Trophoblast cell (in vitro differentiated cells and primary cell): ENCODE measurements at regions not wholly inside any gene's neighbourhood (a gene's known extent, or its start where the extent isn't known, plus 50 kb on each side); places are given as distances from the start of the nearest gene placed in this dataset.

Experiments
- DNase-seq, 2 donors: peaks; one replicate each; pipeline ENCODE4 v3.0.0-alpha.2; 2016
- H2AFZ ChIP-seq: 2 replicates; pipeline ENCODE4 v1.6.1; 2013; ENCODE audit warnings: low read length, moderate library complexity, mild to moderate bottlenecking; ENCODE audit not compliant: insufficient read depth, poor library complexity
- H2AK5ac ChIP-seq: 2 replicates; pipeline ENCODE4 v1.6.1; 2013; ENCODE audit warnings: mild to moderate bottlenecking, low read length
- H2BK120ac ChIP-seq: 2 replicates; pipeline ENCODE4 v1.6.1; 2013; ENCODE audit warnings: low read length, mild to moderate bottlenecking, moderate library complexity; ENCODE audit not compliant: insufficient read depth, poor library complexity
- H2BK12ac ChIP-seq: 2 replicates; pipeline ENCODE4 v1.6.1; 2013; ENCODE audit warnings: mild to moderate bottlenecking, low read length, moderate library complexity
- H2BK5ac ChIP-seq: 2 replicates; pipeline ENCODE4 v1.6.1; 2013; ENCODE audit warnings: low read length, low read depth, moderate library complexity, mild to moderate bottlenecking; ENCODE audit not compliant: poor library complexity
- H3K14ac ChIP-seq: 2 replicates; pipeline ENCODE4 v1.6.1; 2013; ENCODE audit warnings: mild to moderate bottlenecking, low read length
- H3K18ac ChIP-seq: 2 replicates; pipeline ENCODE4 v1.6.1; 2013; ENCODE audit warnings: mild to moderate bottlenecking, low read length
- H3K23ac ChIP-seq: 2 replicates; pipeline ENCODE4 v1.6.1; 2013; ENCODE audit warnings: low read length
- H3K27ac ChIP-seq: 2 replicates; pipeline ENCODE4 v1.5.1; 2013; ENCODE audit warnings: low read depth, mild to moderate bottlenecking, inconsistent platforms, low read length, moderate library complexity
- H3K27me3 ChIP-seq: 2 replicates; pipeline ENCODE4 v1.6.1; 2013; ENCODE audit warnings: inconsistent platforms, mild to moderate bottlenecking, low read length, moderate library complexity; ENCODE audit not compliant: insufficient read depth
- H3K36me3 ChIP-seq, 2 experiments: 1 replicate in 1 of 2; 2 replicates in 1 of 2; pipeline ENCODE4 v1.6.1; 2013; ENCODE audit warnings: low read length in 2 of 2, mild to moderate bottlenecking in 2 of 2, moderate library complexity in 1 of 2; ENCODE audit not compliant: insufficient read depth in 2 of 2, control insufficient read depth in 1 of 2
- H3K4ac ChIP-seq: 2 replicates; pipeline ENCODE4 v1.6.1; 2013; ENCODE audit warnings: low read depth, mild to moderate bottlenecking, low read length, moderate library complexity
- H3K4me1 ChIP-seq, 2 experiments: 1 replicate in 1 of 2; 2 replicates in 1 of 2; pipeline ENCODE4 v1.6.1; 2013; ENCODE audit warnings: low read length in 2 of 2, mild to moderate bottlenecking in 2 of 2, moderate library complexity in 1 of 2; ENCODE audit not compliant: insufficient read depth in 2 of 2, control insufficient read depth in 1 of 2
- H3K4me2 ChIP-seq: 2 replicates; pipeline ENCODE4 v1.6.1; 2013; ENCODE audit warnings: inconsistent platforms, mild to moderate bottlenecking, low read length, moderate library complexity
- H3K4me3 ChIP-seq: 2 replicates; pipeline ENCODE4 v1.5.1; 2013; ENCODE audit warnings: mild to moderate bottlenecking, low read depth, low read length, inconsistent platforms
- H3K79me1 ChIP-seq: one replicate; pipeline ENCODE4 v1.6.1; 2013; ENCODE audit warnings: low read length
- H3K79me2 ChIP-seq: 2 replicates; pipeline ENCODE4 v1.6.1; 2013; ENCODE audit warnings: low read length, mild to moderate bottlenecking; ENCODE audit not compliant: control insufficient read depth, insufficient read depth, poor library complexity
- H3K9ac ChIP-seq: 2 replicates; pipeline ENCODE4 v1.6.1; 2013; ENCODE audit warnings: mild to moderate bottlenecking, low read length
- H3K9me3 ChIP-seq: 2 replicates; pipeline ENCODE4 v1.6.1; 2013; ENCODE audit warnings: low read depth, mild to moderate bottlenecking, control low read depth, inconsistent platforms, low read length; ENCODE audit not compliant: insufficient read depth
- H4K12ac ChIP-seq: 2 replicates; pipeline ENCODE4 v1.6.1; 2013; ENCODE audit warnings: low read depth, mild to moderate bottlenecking, low read length, moderate library complexity
- H4K8ac ChIP-seq: 2 replicates; pipeline ENCODE4 v1.6.1; 2013; ENCODE audit warnings: low read depth, mild to moderate bottlenecking, low read length, moderate library complexity
- H4K91ac ChIP-seq: one replicate; pipeline ENCODE4 v1.6.1; 2013; ENCODE audit warnings: low read depth, mild to moderate bottlenecking, low read length, moderate library complexity
- whole genome bisulfite sequencing: extraction: QIAGEN DNeasy Blood & Tissue Kit; methylation state at CpG from one replicate; pipeline ENCODE4 v1.1.7; 2013; ENCODE audit warnings: missing lambda C conversion rate; ENCODE audit not compliant: insufficient read length, insufficient coverage; ENCODE audit errors: extremely low coverage; 5-methylcytosine and 5-hydroxymethylcytosine counted together

GRCh38 chr20:12687476-12687875 lies 321.3 kb upstream of the SPTLC3 start:
- H3K4ac ChIP-seq, result no peak overlapping the region
- no peaks in the 10 kb centered on the region for H3K79me1 ChIP-seq
- no peak overlapping the region for H4K12ac ChIP-seq
- no peak overlapping the region for H3K14ac ChIP-seq
- H3K36me3 ChIP-seq, result no peaks in the 10 kb centered on the region
- no peak overlapping the region for H2AFZ ChIP-seq
- no peak overlapping the region for H4K91ac ChIP-seq
- no peak overlapping the region for H3K9ac ChIP-seq
- H2BK120ac ChIP-seq, result no peak overlapping the region
- H3K23ac ChIP-seq, result no peak overlapping the region
- no peak overlapping the region for H3K27ac ChIP-seq
- no peak overlapping the region for H2AK5ac ChIP-seq
- no peak for DNase-seq
- no peak overlapping the region for H2BK12ac ChIP-seq
- H2BK5ac ChIP-seq, result no peak overlapping the region
- no peak overlapping the region for H3K4me2 ChIP-seq
- no peaks in the 10 kb centered on the region for H3K27me3 ChIP-seq
- H3K79me2 ChIP-seq, result no peaks in the 10 kb centered on the region
- no peaks in the 10 kb centered on the region for H3K9me3 ChIP-seq
- H3K4me1 ChIP-seq, result peaks cover 0 to 1% of the 10 kb centered on the region in 2 experiments
- H3K18ac ChIP-seq, result no peak overlapping the region
- H3K4me3 ChIP-seq, result no peak overlapping the region
- WGBS, result no CpG with 5 or more reads among the region's 4 CpGs
- no peak overlapping the region for H4K8ac ChIP-seq

GRCh38 chr20:12695937-12696336 lies 312.8 kb upstream of the SPTLC3 start:
- no peak overlapping the region for H3K4ac ChIP-seq
- H3K27ac ChIP-seq, result no peak overlapping the region
- H3K4me1 ChIP-seq, result no peaks in the 10 kb centered on the region
- no peak overlapping the region for H3K4me3 ChIP-seq
- H3K9ac ChIP-seq, result no peak overlapping the region
- H3K27me3 ChIP-seq, result no peaks in the 10 kb centered on the region
- H3K36me3 ChIP-seq, result no peaks in the 10 kb centered on the region
- H4K91ac ChIP-seq, result no peak overlapping the region
- no peak overlapping the region for H3K18ac ChIP-seq
- H3K23ac ChIP-seq, result no peak overlapping the region
- no peaks in the 10 kb centered on the region for H3K9me3 ChIP-seq
- no peak overlapping the region for H2BK120ac ChIP-seq
- no peak overlapping the region for H2AK5ac ChIP-seq
- no peak overlapping the region for H2BK12ac ChIP-seq
- H4K12ac ChIP-seq, result no peak overlapping the region
- no peak overlapping the region for H3K4me2 ChIP-seq
- no peak for DNase-seq
- no peaks in the 10 kb centered on the region for H3K79me1 ChIP-seq
- no peak overlapping the region for H2AFZ ChIP-seq
- WGBS, result no CpG with 5 or more reads among the region's 3 CpGs
- no peaks in the 10 kb centered on the region for H3K79me2 ChIP-seq
- H3K14ac ChIP-seq, result no peak overlapping the region
- H4K8ac ChIP-seq, result no peak overlapping the region
- H2BK5ac ChIP-seq, result no peak overlapping the region

DNA sequence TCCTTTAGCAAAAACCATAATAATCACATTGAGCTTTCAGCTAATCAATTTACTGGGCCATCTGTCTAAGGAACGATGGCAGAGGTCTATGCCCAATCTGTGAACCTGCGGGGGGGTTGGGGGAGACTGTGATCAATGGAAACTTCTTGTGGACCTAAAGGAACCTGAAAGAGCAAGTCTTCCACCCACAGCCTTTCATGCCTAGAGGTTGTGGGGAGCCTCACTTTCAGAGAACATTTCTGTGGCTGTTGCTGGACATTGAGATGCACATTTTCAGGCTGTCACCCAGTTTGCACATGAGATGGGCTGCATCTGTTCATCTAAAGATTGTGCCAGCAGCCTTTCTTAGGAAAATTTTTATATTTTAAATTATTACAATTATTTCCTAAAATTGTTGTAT lies 310.0 kb upstream of the SPTLC3 start:
- Histone ChIP-seq H3K79me1 (no peaks in the 10 kb centered on the region), H2BK120ac (no peak overlapping the region), H3K4me1 (no peaks in the 10 kb centered on the region), H3K27me3 (no peaks in the 10 kb centered on the region), H4K91ac (no peak overlapping the region), H3K27ac (no peak overlapping the region), H3K9me3 (no peaks in the 10 kb centered on the region), H2BK12ac (no peak overlapping the region), H2AFZ (no peak overlapping the region), H2BK5ac (no peak overlapping the region), H3K36me3 (no peaks in the 10 kb centered on the region), H3K18ac (no peak overlapping the region), H3K79me2 (no peaks in the 10 kb centered on the region), H4K8ac (no peak overlapping the region), H2AK5ac (no peak overlapping the region), H3K4me2 (no peak overlapping the region), H3K4me3 (no peak overlapping the region), H4K12ac (no peak overlapping the region), H3K9ac (no peak overlapping the region), H3K14ac (no peak overlapping the region), H3K4ac (no peak overlapping the region), H3K23ac (no peak overlapping the region)
- no CpG with 5 or more reads among the region's 2 CpGs for WGBS
- DNase-seq, result no peak

DNA sequence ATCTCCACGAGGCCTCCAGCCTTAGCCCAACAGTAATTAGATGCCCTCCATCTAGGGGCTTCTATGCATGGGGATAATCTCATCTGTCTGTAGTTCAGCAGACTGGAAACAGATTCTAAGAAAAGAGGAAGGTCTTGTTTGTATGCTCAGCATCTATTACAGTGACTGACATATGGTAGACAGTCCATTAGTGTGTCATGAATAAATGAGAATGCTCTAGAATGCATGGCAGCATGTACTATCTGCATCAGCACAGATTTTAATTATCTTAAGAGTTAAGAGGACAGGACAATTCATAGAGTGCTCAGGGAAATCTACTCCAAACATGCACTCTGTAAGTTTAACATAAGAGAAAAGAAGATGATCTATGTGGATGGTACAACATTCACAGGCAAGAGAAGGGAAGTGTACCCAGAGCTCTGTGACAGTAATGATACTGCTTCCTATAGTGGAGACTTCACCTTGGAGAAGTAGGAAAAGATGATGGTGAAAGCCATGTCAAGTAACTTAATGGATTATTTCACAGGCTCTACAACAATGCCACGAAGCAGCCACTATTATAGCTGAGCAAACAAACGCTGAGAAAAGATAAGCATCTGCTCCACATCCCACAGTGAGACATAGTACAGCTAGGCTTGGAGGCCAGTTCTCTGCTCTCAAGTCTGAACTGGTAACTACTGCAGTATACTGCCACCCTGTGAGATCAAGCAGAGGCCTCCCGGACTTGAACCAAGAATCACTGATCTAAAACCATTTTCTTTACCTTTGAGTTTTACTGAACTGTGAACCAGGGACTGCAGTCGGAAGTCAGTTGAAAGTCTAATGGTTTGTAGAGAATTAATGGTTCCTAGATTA lies 309.2 kb upstream of the SPTLC3 start:
- H4K91ac ChIP-seq, result no peak overlapping the region
- H2BK12ac ChIP-seq, result no peak overlapping the region
- H3K9ac ChIP-seq, result no peak overlapping the region
- no peak overlapping the region for H3K4ac ChIP-seq
- H3K4me1 ChIP-seq, result no peaks in the 10 kb centered on the region
- H2BK120ac ChIP-seq, result no peak overlapping the region
- WGBS, result no CpG with 5 or more reads among the region's 5 CpGs
- H4K8ac ChIP-seq, result no peak overlapping the region
- no peaks in the 10 kb centered on the region for H3K79me2 ChIP-seq
- H3K18ac ChIP-seq, result no peak overlapping the region
- no peaks in the 10 kb centered on the region for H3K79me1 ChIP-seq
- H3K9me3 ChIP-seq, result no peaks in the 10 kb centered on the region
- no peaks in the 10 kb centered on the region for H3K27me3 ChIP-seq
- no peak overlapping the region for H2BK5ac ChIP-seq
- no peak overlapping the region for H3K4me3 ChIP-seq
- H2AFZ ChIP-seq, result no peak overlapping the region
- no peak overlapping the region for H2AK5ac ChIP-seq
- DNase-seq, result no peak
- no peak overlapping the region for H3K4me2 ChIP-seq
- H3K23ac ChIP-seq, result no peak overlapping the region
- no peak overlapping the region for H4K12ac ChIP-seq
- no peak overlapping the region for H3K27ac ChIP-seq
- no peak overlapping the region for H3K14ac ChIP-seq
- H3K36me3 ChIP-seq, result no peaks in the 10 kb centered on the region
